Stimulated activated CD4-positive, alpha-beta T cell treated with anti-CD3 and anti-CD28 coated beads, Interleukin-2, amount 100 ng/mL, for 24 hours (primary cell): ENCODE measurements at regions not wholly inside any gene's neighbourhood (a gene's known extent, or its start where the extent isn't known, plus 50 kb on each side); places are given as distances from the start of the nearest gene placed in this dataset.

Experiments used
- DNase-seq, 2 donors: peaks; one replicate each; pipeline ENCODE4 v3.0.0-alpha.2; 2020

DNA sequence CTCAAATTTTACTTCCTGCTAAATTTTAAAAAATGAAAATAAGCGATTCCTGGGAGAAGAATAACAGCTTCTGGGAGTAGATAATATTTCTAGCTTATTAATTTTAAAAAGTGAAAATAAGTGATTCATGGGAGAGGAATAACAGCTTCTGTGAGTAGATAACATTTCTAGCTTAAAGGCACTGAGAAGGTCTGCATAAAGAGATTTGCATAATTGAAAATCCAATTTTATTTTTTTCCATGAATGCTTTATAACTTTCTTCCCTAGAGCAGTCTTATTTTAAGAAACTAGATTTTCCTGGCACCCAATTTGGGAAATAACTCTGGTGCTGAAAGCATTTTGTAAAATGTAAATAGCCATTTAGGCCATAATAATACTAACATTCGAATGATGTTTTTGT is 65.9 kb upstream of the ASTN2 start:
- no peak for DNase-seq

DNA sequence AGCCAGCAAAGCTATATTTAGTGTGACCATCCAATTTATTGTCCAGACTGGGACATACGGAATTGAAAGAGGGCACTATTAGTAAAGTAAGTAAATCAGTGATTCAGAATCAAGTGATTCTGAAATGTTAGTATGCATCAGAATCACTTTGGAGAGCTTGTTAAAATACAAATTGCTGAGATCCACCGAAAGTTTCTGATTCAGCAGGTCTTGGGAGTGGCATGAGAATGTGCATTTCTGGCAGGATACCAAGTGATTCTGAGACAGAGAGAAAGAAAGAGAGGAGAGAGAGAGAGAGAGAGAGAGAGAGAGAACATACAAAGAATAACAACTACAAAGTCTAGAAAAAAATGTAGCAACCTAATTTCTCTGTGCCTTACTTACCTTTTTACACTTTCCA is 65.4 kb upstream of the ASTN2 start:
- no peak for DNase-seq

DNA sequence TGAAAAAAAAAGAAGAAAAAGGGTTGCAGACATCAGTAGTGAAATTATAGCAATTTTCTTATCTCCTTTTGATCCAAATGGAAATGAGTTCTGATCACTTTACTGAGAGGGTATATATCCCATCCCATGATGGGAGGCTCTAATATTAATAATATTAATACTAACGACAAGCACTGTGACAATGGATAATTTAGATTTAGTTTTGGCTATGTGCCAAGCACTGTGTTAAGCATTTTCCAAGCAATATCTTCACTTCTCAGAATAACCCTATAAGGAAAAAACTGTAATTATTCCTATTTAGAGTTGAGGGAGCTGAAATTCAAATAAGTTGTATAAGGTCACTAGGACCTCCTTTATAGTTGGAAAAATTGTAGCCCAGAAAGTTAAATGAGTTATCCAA is 58.4 kb upstream of the ASTN2 start:
- no peak for DNase-seq

GRCh38 chr9:117470902-117471301 is 56.0 kb upstream of the ASTN2 start:
- no peak for DNase-seq

GRCh38 chr9:117470455-117470854 is 55.6 kb upstream of the ASTN2 start:
- DNase-seq: no peak

DNA sequence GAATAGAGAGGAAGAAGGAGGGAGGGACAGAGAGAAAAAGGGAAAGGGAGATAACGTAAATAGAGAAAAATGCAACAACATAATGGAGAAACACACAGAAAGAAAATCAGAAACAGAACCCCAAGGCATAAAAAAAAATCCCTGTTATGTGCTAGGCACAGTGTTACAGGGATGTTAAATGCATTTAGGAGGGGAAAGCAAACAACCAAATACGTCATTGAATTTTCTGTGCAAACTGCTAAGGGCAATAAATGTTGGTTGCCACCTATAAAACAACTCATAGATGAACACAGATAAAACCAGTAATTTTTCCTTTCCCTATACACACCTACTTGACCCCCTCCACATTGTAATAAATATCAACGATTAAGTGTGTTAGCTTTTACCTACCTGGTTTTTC is 51.3 kb upstream of the ASTN2 start:
- no peak for DNase-seq

DNA sequence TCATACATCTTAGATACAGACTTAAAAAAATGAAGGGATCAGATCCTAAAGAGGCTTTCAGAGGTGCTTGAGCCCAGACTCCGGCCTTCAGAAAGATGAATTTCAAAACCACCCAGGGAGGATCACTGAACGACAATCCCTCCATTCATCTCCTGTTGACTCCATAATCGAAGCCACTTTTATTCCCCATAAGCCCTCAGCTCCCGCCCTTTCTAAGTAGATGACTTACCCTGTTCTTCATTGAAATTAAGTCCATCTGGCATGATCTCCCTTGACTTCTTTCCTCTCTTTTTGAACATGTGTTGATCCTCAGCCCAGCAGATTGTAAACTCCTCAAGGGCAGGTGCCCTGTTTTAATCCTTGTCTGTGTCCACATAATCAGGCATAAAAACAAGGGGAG is 50.8 kb upstream of the ASTN2 start:
- DNase-seq: no peak

DNA sequence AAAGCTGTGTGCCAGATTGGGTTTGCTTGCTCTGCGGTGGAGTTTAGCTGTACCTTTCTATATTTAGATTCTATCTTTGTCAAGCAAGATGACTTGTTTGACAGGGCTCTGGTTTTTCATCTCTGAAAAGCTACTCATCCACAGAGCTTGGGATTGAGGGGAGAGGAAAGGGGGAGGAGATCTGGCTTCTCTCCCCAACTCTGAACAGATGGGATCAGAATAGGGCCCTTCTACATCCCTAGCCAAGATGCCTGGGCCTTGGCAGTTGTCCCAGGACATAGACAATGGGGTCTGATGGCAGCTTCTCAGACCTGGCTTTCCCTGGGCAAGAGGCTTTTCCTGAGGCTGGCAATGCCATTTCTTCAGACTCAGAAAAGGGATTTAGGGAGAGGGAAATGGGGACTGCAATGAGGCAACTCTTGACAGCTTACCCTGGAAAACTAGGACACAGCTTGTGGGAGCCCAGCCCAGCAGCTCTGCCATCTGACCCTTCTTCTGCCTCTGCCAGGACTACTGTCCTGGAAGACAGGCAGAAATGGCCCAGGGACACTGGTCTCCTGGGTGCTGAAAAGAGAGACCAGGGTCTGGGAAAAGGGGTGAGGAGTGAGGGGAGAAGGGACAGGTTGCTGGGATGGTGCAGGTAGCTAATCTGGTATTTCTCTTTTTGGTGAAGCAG is 50.2 kb upstream of the ASTN2 start:
- DNase-seq: no peak
